Endothelial cell of umbilical vein (primary cell): ENCODE measurements at regions not wholly inside any gene's neighbourhood (a gene's known extent, or its start where the extent isn't known, plus 50 kb on each side); places are given as distances from the start of the nearest gene placed in this dataset.
"Not testable (repeated sequence)": the region's sequence is repeated elsewhere in the genome, so short reads cannot be mapped to it uniquely, and the experiment has no call there.

Experiments
- BruUV-seq: library from RNA; stranded (reverse); fragments of 400-500 nt; replicated peaks from 2 replicates; lab custom pipeline; 2021; lab: Mats Ljungman, UMichigan
- CTCF ChIA-PET: fragments of 300-600, 350-600 bp; sonication (Branson Sonifier 250); formaldehyde crosslinking; loops from one replicate; lab custom pipeline; 2021; ENCODE audit warnings: antibody characterized with exemption, inconsistent platforms; lab: Charles Lee
- POLR2A ChIA-PET: fragments of 300-600, 350-600 bp; sonication (Branson Sonifier 250); formaldehyde crosslinking; loops from one replicate; lab custom pipeline; 2021; ENCODE audit warnings: antibody characterized with exemption, inconsistent platforms; lab: Charles Lee
- DNase-seq: peaks from one replicate; pipeline ENCODE4 v3.0.0-alpha.2; 2011; ENCODE audit warnings: low read depth, low spot score
- FAIRE-seq: peaks from 2 replicates; lab custom pipeline; 2011; peaks lifted over from hg19 to GRCh38; lab: Jason Lieb, UNC
- H2AFZ ChIP-seq: 2 replicates; pipeline ENCODE4 v1.6.0; 2012; ENCODE audit warnings: low read depth, low read length, control low read depth, inconsistent platforms
- H3K27ac ChIP-seq: 2 replicates; pipeline ENCODE4 v1.5.1; 2011; ENCODE audit warnings: low read depth, mild to moderate bottlenecking, control low read depth, low read length, moderate library complexity; ENCODE audit not compliant: insufficient read depth
- H3K27me3 ChIP-seq, 2 experiments: 2 replicates each; pipeline versions ENCODE4 v1.6.0 to v1.6.1; 2011; ENCODE audit warnings: low read length in 2 of 2, mixed read lengths in 1 of 2; ENCODE audit not compliant: control insufficient read depth in 2 of 2, insufficient read depth in 2 of 2
- H3K36me3 ChIP-seq, 2 experiments: 2 replicates in 1 of 2; 3 replicates in 1 of 2; pipeline ENCODE4 v1.5.1; 2011; ENCODE audit warnings: low read length in 2 of 2, mild to moderate bottlenecking in 1 of 2, moderate library complexity in 1 of 2; ENCODE audit not compliant: control insufficient read depth in 2 of 2, insufficient read depth in 2 of 2; ENCODE audit errors: extremely low read depth in 1 of 2
- H3K4me1 ChIP-seq: 3 replicates; pipeline ENCODE4 v1.5.1; 2011; ENCODE audit warnings: mild to moderate bottlenecking, low read length; ENCODE audit not compliant: control insufficient read depth, insufficient read depth; ENCODE audit errors: extremely low read depth
- H3K4me2 ChIP-seq: 2 replicates; pipeline ENCODE4 v1.6.1; 2011; ENCODE audit warnings: low read length, control low read depth, mixed read lengths; ENCODE audit not compliant: insufficient read depth
- H3K4me3 ChIP-seq, 3 experiments: fragments of 200-600 bp in 1 of 3; sonication (generic), shearing (Covaris generic) in 1 of 3; replicated peaks in 1 of 3; 2 replicates each; pipeline ENCODE4 v1.5.1; 2011 to 2016; ENCODE audit warnings: control low read depth in 3 of 3, low read length in 3 of 3, mild to moderate bottlenecking in 2 of 3, inconsistent platforms in 1 of 3, low read depth in 1 of 3, moderate library complexity in 1 of 3; ENCODE audit not compliant: insufficient read depth in 1 of 3
- H3K79me2 ChIP-seq: 2 replicates; pipeline ENCODE4 v1.6.0; 2012; ENCODE audit warnings: low read length, inconsistent platforms; ENCODE audit not compliant: control insufficient read depth, insufficient read depth
- H3K9ac ChIP-seq: replicated peaks from 2 replicates; pipeline ENCODE3; 2011; ENCODE audit warnings: low read length, control low read depth; ENCODE audit not compliant: insufficient read depth; ENCODE audit errors: extremely low read depth
- H3K9me1 ChIP-seq: replicated peaks from 3 replicates; pipeline ENCODE4 v1.6.0; 2011; ENCODE audit warnings: mild to moderate bottlenecking, low read length; ENCODE audit not compliant: control insufficient read depth, insufficient read depth; ENCODE audit errors: extremely low read depth
- H3K9me3 ChIP-seq: replicated peaks from 2 replicates; pipeline ENCODE4 v1.5.1; 2012; ENCODE audit warnings: low read length, inconsistent platforms; ENCODE audit not compliant: control insufficient read depth, insufficient read depth
- H4K20me1 ChIP-seq: replicated peaks from 2 replicates; pipeline ENCODE3; 2011; ENCODE audit warnings: mild to moderate bottlenecking, low read length; ENCODE audit not compliant: control insufficient read depth, insufficient read depth; ENCODE audit errors: extremely low read depth
- dilution Hi-C: fragments of 300-500 bp; cut with MboI; formaldehyde crosslinking; loops from one replicate; pipeline ENCODE4 v1.15.0; 2019; ENCODE audit warnings: low sequenced_read_pairs; ENCODE audit not compliant: extremely low pct_ligation_motif_present
- intact Hi-C: fragments of 100-400 bp; cut with micrococcal nuclease; formaldehyde crosslinking; loops from one replicate; pipeline ENCODE4 v1.10.0; 2022

DNA sequence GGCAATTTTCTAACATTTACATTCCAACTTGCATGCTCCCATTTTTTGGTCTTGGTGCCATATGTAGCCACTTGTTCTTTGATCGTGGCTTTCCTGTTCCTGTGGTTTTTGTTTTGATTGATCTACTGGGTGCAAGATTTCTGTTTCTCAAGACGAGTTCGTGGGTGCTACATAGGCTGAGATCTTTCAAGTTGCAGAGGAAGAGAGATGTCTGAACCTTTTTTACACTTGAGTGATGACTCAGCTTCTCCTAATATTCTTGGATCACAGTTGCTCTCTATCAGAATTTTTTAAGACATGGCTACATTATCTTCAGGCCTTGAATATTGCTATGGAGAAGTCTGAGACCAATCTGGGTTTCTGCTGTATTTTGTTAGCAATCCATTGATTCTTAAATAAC is 85.1 kb downstream of the SRGAP2 start:
- H3K9ac ChIP-seq, H3K27me3 ChIP-seq, H3K4me1 ChIP-seq, intact Hi-C loops, FAIRE-seq, dilution Hi-C loops, H3K79me2 ChIP-seq, H3K9me3 ChIP-seq, H4K20me1 ChIP-seq, CTCF ChIA-PET, H2AFZ ChIP-seq, POLR2A ChIA-PET, H3K4me2 ChIP-seq, H3K9me1 ChIP-seq, H3K27ac ChIP-seq, DNase-seq, H3K4me3 ChIP-seq, H3K36me3 ChIP-seq, BruUV-seq: not testable (repeated sequence)

DNA sequence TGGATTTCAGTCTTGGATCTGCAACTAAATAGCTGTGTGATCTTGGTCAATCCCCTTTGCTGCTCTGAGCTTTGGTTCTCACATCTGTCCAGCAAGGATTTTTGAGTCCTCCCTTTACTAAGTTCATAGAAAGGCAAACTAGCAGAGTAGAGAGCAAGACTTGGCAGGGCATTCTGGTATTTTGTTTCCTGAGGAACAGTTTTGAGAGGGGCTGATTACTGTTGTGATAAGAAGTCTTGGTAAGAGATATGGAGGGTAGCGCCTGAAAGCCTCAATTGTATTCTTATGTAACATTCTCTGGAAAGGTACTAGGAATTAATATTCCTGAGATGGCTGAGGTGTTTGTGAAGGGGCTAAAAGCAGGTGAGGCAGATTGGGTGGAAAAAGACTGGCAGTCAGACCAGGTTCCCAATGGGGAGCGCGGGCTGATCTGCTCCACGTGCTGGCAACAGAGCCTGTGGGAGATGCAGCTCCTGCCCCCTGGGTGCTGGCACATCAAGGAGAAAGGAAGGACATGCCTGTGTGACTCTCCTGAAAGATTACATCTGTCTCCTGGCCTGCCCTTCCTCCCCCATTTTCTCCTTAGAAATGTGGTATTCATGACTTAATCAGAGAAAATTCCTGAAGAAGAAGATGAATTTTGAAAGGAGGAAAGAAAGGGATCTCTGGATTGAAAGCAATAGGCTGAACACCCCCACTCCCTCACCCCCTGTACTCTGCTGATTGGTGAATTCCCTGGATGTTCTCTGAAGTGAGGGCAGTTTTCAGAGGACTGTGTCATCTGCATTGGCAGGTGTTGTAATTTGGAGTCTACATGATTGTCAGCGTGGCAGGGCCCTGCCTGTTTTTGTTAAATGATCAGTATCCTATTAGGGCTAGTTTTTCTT is 94.0 kb downstream of the SRGAP2 start:
- H3K36me3 ChIP-seq, H3K4me2 ChIP-seq, BruUV-seq, H3K4me1 ChIP-seq, H3K27ac ChIP-seq, H2AFZ ChIP-seq, H3K4me3 ChIP-seq, H3K9me3 ChIP-seq, H3K27me3 ChIP-seq, POLR2A ChIA-PET, CTCF ChIA-PET, H3K9ac ChIP-seq, H3K79me2 ChIP-seq, H3K9me1 ChIP-seq, dilution Hi-C loops, DNase-seq, FAIRE-seq, intact Hi-C loops, H4K20me1 ChIP-seq: not testable (repeated sequence)

DNA sequence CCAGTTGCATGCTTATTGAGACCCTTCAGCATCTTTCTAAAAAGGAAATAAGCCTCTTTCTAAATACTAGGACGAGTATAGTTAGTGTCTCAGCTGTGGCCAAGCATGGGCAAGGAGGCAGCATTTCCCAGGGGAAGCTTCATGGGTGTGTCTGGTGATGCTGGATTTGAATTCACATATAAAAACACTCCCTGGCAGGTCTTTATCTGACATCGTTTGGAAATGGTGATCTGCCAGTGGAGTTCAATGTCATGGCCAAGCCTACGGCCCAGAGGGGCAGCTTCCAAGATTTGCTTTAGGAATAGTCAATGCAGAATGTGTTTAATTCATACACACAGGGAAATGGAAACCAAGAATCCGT is 94.7 kb downstream of the SRGAP2 start:
- POLR2A ChIA-PET, H3K4me3 ChIP-seq, H2AFZ ChIP-seq, DNase-seq, H3K9ac ChIP-seq, H3K27ac ChIP-seq, intact Hi-C loops, H4K20me1 ChIP-seq, BruUV-seq, dilution Hi-C loops, H3K36me3 ChIP-seq, H3K4me2 ChIP-seq, H3K4me1 ChIP-seq, H3K27me3 ChIP-seq, H3K79me2 ChIP-seq, H3K9me3 ChIP-seq, FAIRE-seq, CTCF ChIA-PET, H3K9me1 ChIP-seq: not testable (repeated sequence)

DNA sequence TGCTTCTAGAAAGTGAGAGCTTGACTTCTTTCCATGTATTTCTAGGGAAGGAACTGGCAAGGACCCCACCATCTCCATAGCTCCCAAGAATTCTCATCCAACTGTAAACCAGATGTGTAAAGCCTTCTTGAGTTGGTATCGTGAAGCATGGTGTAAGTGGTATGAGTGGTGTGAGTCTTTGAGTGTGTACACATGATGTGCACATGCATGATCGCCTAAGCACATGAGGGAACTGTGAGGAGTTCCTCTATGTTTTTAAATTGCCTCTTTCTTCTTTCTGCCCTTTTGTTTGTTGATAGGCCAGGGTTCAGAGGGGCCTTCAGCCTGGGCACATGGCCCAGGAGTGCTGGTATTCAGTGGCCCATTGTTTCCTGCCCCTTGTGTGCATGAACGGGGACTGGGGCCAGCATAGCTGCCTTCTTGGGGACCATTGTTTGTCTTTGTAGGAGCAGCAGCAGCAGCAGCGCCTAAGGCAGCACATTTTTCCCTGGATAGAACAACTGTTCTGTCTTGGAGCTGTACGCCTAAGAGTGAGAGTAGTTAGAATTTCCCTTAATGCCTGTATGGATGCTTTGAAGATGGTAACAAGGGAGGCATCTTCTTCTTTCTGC is 95.9 kb downstream of the SRGAP2 start:
- H3K9me3 ChIP-seq, H3K9me1 ChIP-seq, FAIRE-seq, H3K79me2 ChIP-seq, H3K36me3 ChIP-seq, POLR2A ChIA-PET, H3K27ac ChIP-seq, H3K4me2 ChIP-seq, H4K20me1 ChIP-seq, H3K9ac ChIP-seq, intact Hi-C loops, H3K4me3 ChIP-seq, H3K4me1 ChIP-seq, CTCF ChIA-PET, BruUV-seq, DNase-seq, H2AFZ ChIP-seq, H3K27me3 ChIP-seq, dilution Hi-C loops: not testable (repeated sequence)
